ENCODE measurements at regions not wholly inside any gene's neighbourhood (a gene's known extent, or its start where the extent isn't known, plus 50 kb on each side); places are given as distances from the start of the nearest gene placed in this dataset.

- peak in 4 of 6 experiments; percentile 22 to 66 (median 24) for TF ChIP-seq CTCF (IDR thresholded peaks at IDR 0.05)
- TF ChIP-seq POLR2A (IDR thresholded peaks at IDR 0.05): no peak
Observed at GRCh38 chr12:131452444-131452860, 258.4 kb upstream of the SFSWAP start.

All from esophagus squamous epithelium (tissue), 4 donors.